ENCODE measurements at regions not wholly inside any gene's neighbourhood (a gene's known extent, or its start where the extent isn't known, plus 50 kb on each side); places are given as distances from the start of the nearest gene placed in this dataset.

DNA sequence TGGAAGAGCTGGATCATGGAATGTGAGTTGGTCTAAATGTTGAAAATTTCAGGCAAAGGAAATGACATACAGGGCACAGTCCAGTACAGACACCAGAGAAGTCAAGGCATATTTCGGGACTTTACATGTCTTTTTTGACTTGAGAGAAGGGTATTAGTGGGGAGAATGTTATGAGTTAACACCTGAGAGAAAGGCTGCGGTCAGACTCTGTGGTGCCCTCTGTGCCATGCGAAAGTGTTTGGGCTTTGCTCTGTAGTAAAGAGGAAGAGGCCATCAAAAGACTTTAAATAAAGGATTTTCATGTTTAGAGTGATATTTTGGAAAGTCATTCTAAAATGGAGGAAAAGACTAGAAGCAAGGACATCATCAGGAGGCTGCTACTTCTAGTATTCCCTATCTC is 607.4 kb downstream of the CCSER2 start:
- H3K27ac ChIP-seq: no peak overlapping the region
- no peak overlapping the region for H3K4me3 ChIP-seq (IDR thresholded peaks at IDR 0.05; ENCODE audit: insufficient read depth, low read depth, low read length)
- no peaks in the 10 kb centered on the region for H3K36me3 ChIP-seq (ENCODE audit: insufficient read depth)
- no peaks in the 10 kb centered on the region for H3K79me2 ChIP-seq (ENCODE audit: insufficient read depth, low read depth)
- no peak overlapping the region for H2AFZ ChIP-seq (ENCODE audit: low read depth)
- no peaks in the 10 kb centered on the region for H3K4me1 ChIP-seq (ENCODE audit: low read depth, poor library complexity, severe bottlenecking)
- H4K20me1 ChIP-seq (ENCODE audit: insufficient read depth): no peaks in the 10 kb centered on the region
- TF ChIP-seq, protein P1, sequence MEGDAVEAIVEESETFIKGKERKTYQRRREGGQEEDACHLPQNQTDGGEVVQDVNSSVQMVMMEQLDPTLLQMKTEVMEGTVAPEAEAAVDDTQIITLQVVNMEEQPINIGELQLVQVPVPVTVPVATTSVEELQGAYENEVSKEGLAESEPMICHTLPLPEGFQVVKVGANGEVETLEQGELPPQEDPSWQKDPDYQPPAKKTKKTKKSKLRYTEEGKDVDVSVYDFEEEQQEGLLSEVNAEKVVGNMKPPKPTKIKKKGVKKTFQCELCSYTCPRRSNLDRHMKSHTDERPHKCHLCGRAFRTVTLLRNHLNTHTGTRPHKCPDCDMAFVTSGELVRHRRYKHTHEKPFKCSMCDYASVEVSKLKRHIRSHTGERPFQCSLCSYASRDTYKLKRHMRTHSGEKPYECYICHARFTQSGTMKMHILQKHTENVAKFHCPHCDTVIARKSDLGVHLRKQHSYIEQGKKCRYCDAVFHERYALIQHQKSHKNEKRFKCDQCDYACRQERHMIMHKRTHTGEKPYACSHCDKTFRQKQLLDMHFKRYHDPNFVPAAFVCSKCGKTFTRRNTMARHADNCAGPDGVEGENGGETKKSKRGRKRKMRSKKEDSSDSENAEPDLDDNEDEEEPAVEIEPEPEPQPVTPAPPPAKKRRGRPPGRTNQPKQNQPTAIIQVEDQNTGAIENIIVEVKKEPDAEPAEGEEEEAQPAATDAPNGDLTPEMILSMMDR (conservative IDR thresholded peaks at IDR 0.05; ENCODE audit: low read depth, low read length): no peak
- no peaks in the 10 kb centered on the region for H3K27me3 ChIP-seq (ENCODE audit: insufficient read depth, low read depth)
- H3K9ac ChIP-seq: no peak overlapping the region
- H3K4me2 ChIP-seq: no peak overlapping the region

DNA sequence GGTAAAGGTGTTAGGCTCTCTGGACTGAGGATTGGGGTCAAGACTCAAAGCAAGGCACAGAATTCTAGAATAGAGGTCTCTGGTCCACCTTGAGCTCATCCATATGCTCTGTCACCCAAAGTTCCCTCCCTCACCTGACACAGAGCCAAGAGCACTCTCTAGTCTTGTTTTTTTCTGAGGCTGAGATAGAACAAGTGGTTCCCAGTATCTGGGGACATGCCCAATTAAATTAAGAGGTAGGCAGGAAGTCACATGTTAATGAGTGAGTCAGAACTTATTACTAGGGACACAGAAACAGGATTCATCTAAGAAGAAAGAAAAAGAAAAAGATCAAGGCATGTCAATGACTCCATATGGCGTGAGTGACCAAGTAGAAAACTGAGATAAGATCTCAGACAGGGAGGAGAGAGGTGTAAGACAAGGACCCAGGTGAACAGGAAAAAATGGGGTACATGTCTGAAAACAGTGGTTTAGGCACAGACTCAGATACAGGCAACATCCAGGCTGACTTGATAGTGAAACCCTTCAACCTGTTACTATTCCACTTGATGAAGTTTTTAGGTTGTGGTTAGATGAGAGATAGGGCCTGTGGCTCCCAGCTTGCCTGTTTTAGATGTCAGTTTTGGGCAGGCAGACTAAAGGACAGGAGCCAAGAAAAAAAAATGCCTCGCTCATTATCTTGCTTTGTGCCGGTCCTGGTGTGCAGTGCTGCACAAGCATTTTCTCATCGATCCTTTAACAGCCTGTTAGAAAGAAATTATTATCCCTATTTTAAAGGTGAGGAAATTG is 609.9 kb downstream of the CCSER2 start:
- Histone ChIP-seq H2AFZ (ENCODE audit: low read depth) (no peak overlapping the region), H3K9ac (no peak overlapping the region), H3K4me1 (ENCODE audit: low read depth, poor library complexity, severe bottlenecking) (no peaks in the 10 kb centered on the region), H3K27me3 (ENCODE audit: insufficient read depth, low read depth) (no peaks in the 10 kb centered on the region), H3K4me2 (no peak overlapping the region), H3K27ac (no peak overlapping the region), H4K20me1 (ENCODE audit: insufficient read depth) (no peaks in the 10 kb centered on the region), H3K36me3 (ENCODE audit: insufficient read depth) (no peaks in the 10 kb centered on the region), H3K79me2 (ENCODE audit: insufficient read depth, low read depth) (no peaks in the 10 kb centered on the region), H3K4me3 (IDR thresholded peaks at IDR 0.05; ENCODE audit: insufficient read depth, low read depth, low read length) (no peak overlapping the region)
- TF ChIP-seq, protein P1 (conservative IDR thresholded peaks at IDR 0.05; ENCODE audit: low read depth, low read length): no peak

DNA sequence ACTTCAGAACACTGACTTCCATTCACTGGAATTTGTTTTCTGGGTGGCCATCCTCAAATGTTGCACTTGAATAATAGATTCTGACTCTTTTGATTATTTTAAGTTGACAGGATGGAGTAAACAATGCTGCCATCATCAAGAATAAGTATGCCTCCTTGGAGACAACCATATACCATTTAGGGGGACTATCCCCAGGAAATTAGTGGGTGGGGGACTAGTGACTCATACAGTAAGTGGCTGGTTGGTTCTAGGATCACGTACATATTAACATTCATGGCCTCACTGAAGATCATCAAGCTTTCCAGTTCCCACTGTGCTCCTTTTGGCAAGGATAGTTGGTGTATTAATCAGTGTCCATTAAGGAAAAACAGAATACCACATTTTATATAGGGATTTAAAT is 615.2 kb downstream of the CCSER2 start:
- H3K4me1 ChIP-seq (ENCODE audit: low read depth, poor library complexity, severe bottlenecking): no peaks in the 10 kb centered on the region
- H2AFZ ChIP-seq (ENCODE audit: low read depth): no peak overlapping the region
- no peak overlapping the region for H3K9ac ChIP-seq
- no peaks in the 10 kb centered on the region for H4K20me1 ChIP-seq (ENCODE audit: insufficient read depth)
- no peaks in the 10 kb centered on the region for H3K27me3 ChIP-seq (ENCODE audit: insufficient read depth, low read depth)
- H3K79me2 ChIP-seq (ENCODE audit: insufficient read depth, low read depth): no peaks in the 10 kb centered on the region
- no peaks in the 10 kb centered on the region for H3K36me3 ChIP-seq (ENCODE audit: insufficient read depth)
- no peak overlapping the region for H3K4me3 ChIP-seq (IDR thresholded peaks at IDR 0.05; ENCODE audit: insufficient read depth, low read depth, low read length)
- H3K4me2 ChIP-seq: no peak overlapping the region
- no peak overlapping the region for H3K27ac ChIP-seq
- TF ChIP-seq, protein P1 (conservative IDR thresholded peaks at IDR 0.05; ENCODE audit: low read depth, low read length): no peak

DNA sequence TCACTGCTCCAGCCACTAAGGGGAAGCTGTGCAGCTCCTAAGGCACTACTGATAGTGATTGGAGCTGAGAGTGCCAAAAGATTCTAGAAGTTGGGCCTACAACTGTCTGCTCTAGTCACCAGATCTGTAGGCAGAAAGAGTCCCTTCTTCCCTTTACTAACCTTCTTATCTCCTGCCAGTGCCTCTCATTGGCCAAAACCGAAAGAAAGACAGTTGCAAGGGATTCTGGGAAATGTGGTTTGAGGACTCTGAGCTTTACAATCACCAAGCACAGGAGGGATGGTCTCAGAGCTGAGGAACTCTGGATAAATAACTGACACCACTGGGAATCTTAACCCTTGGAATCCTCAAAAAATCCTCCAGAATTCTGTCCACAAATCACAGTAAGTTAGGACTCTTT is 615.8 kb downstream of the CCSER2 start:
- no peaks in the 10 kb centered on the region for H3K27me3 ChIP-seq (ENCODE audit: insufficient read depth, low read depth)

More for the DNA sequence above, 615.8 kb downstream of the CCSER2 start:
- Histone ChIP-seq H3K4me2 (no peak overlapping the region), H3K79me2 (ENCODE audit: insufficient read depth, low read depth) (no peaks in the 10 kb centered on the region), H3K4me1 (ENCODE audit: low read depth, poor library complexity, severe bottlenecking) (no peaks in the 10 kb centered on the region), H3K4me3 (IDR thresholded peaks at IDR 0.05; ENCODE audit: insufficient read depth, low read depth, low read length) (no peak overlapping the region), H3K27ac (no peak overlapping the region), H4K20me1 (ENCODE audit: insufficient read depth) (no peaks in the 10 kb centered on the region), H2AFZ (ENCODE audit: low read depth) (peak overlapping the region; percentile 29; the same call in 1 of the 2 replicates), H3K9ac (no peak overlapping the region), H3K36me3 (ENCODE audit: insufficient read depth) (no peaks in the 10 kb centered on the region)
- TF ChIP-seq, protein P1 (conservative IDR thresholded peaks at IDR 0.05; ENCODE audit: low read depth, low read length): no peak

Measured in KMS-11 (cell line).